ENCODE measurements at regions not wholly inside any gene's neighbourhood (a gene's known extent, or its start where the extent isn't known, plus 50 kb on each side); places are given as distances from the start of the nearest gene placed in this dataset.
A peak's percentile ranks its signal among the peaks of the same experiment; 100 is the strongest.
"Not testable (repeated sequence)": the region's sequence is repeated elsewhere in the genome, so short reads cannot be mapped to it uniquely, and the experiment has no call there.

DNA sequence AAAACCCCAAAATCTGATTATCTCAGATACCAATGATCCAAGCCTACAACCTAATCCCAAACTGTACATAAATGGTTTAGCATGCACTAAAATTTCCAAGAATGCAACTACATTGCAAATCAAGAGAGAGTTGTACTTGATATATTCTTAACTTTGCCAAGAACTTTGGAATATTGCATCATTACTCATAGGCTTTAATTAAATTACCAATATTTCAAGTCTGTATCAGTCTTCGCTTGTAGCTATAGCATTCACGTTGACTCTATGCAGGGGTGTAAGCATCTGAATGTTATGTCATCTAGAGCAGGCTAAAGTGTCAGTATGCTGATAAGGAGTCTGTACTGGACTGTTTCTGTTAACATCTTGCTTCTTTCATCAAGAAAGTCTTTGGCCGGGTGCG lies 56.3 kb downstream of the FOXI3 start:
- no peak for DNase-seq (ENCODE audit: low spot score)

DNA sequence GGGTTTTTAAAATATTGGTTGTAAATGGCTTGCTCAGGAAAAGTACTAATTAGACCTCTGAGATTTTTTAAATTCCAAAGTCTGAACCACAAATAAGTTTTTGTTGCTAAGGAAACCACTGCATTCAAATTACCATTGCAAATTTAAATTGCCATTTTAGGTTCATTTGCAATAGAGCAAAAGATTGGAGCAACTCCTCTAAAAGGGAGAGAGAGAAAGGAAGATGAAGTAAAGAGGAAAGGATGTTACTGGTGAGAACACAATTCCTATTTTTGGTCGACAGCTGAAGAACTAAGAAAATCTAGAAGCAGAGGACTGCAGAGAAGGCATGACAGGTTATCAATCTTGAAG lies 74.9 kb downstream of the FOXI3 start:
- DNase-seq (ENCODE audit: low spot score) = no peak

DNA sequence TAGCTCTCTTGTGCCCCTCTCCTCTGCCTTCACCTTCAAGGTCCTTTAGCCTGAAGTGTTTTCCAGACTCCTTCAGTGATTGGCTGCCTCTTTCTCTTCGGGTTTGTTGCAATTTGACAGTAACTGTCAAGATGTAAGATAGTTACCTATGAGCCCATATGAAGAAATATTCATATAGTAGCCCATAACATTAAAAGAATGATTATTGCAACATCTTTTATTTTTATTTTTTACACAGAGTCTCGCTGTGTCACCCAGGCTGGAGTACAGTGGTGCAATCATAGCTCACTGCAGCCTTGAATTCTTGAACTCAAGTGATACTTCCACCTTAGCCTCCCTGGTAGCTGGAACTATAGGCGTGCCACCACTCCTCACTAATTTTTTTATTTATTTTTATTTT lies 80.5 kb downstream of the FOXI3 start:
- no peak for DNase-seq (ENCODE audit: low spot score)

DNA sequence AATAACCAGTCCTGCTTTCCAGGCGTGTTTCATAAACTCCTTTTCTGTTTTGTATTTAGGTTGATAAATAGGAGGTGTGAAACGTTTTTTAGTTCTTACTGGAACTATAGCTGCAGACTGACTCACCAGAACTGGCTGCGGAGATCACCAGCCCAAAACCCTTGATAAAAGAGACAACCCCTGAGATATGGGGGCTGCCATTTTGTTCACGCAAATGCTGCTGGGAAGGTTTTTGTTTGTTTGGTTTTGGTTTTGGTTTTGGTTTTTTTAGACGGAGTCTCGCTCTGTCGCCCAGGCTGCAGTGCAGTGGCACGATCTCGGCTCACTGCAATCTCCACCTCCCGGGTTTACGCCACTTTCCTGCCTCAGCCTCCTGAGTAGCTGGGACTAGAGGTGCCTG lies 87.1 kb downstream of the FOXI3 start:
- not testable (repeated sequence) for DNase-seq (ENCODE audit: low spot score)

DNA sequence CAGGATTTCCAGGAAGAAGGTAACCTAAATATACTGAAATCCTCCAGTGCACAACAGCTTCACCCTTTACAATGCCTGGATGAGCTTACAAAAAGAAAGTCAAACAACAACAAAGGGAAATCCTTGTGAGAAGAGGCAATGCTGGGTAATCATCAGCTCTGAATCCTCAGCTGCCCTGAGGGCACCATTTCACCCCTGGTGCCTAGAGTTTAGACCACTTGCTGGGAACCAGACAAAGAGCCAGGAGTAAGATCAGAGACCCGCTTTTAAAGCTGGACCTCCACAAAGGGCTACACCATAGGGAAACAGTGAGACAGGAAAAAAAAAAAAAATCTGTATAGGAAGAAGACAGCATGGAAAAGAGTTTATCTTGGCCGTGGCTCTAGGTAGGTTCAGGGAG lies 97.0 kb downstream of the FOXI3 start:
- no peak for DNase-seq (ENCODE audit: low spot score)

DNA sequence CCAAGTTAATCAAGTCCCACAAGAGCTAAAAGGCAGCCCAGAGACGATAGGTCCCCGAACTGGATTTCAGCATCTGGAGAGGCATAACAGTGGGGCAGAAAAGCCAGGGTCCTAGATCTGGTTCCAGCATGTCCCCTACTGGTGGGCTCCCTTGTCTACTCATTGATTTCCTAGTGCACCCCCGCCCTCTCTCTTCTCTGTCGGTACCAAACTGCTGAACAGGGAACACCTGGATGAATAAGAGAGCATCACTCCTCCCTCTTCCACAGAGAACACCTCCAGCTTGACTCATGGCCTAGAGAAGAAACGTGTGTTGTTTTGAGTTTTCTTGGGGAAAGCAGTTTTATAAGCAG lies 101.3 kb downstream of the FOXI3 start:
- no peak for DNase-seq (ENCODE audit: low spot score)

DNA sequence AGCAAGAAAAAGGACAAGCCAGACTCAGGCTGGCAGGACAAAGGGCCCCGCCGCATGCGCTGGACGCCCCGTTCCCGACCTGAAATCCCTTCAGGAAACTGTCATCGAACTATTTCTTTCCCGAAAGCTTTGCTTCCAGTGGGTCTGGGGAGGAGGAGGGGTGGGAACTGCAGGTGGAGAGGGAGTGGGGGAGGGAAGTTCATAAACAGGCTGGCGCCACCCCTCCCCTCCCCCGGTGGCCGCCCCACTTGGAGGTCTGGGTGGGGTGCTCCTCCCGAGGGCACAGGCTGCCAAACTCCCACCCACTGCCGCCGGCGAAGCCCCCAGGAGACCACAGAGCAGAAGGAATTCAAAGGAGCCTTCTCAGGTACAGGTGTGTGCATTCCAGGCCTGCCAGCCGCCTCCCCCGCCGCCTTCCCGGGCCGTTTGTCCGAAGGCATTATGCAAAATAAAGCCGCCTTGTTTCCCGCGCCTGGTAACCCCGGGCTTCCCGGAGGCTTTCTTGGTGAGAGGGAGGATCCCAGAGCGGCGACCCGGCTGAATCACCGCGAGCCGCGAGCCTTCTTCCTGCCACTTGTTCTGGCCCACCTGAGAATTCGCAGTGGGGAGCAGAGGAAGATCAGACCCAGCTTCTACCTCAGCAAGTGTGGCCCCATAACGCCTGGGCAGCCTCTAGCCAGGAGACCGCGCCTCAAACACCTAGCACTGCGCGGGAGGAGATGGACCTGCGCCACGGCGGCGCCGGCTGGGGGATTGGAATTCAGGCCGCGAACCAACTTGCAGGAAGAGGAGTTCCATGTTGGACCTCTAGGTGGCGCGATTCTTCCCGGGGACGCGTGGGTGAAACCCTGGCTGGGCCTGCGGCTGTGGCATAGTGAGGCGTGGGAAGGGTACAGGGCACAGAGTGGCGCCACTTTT lies 101.9 kb downstream of the FOXI3 start:
- peak; percentile 74 for DNase-seq (ENCODE audit: low spot score)

DNA sequence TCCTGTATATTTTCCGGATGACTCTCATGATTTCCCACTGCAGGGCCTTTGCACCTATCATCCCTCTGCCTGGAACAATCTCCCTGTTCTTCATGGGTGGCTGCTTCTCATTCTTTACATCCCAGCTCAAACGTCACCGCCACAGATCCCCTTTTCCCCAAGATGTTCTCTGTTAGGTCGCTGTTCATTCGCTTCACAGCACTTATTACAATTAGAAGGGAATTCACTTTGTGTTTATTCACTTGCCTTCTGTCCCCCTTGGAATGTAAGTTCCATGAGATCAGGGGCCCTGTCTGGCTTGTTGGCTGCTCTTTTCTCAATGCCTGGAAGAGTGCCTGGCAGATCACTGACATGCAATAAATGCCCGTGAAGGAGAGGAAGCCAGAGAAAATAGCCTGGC lies 106.7 kb downstream of the FOXI3 start:
- no peak for DNase-seq (ENCODE audit: low spot score)

DNA sequence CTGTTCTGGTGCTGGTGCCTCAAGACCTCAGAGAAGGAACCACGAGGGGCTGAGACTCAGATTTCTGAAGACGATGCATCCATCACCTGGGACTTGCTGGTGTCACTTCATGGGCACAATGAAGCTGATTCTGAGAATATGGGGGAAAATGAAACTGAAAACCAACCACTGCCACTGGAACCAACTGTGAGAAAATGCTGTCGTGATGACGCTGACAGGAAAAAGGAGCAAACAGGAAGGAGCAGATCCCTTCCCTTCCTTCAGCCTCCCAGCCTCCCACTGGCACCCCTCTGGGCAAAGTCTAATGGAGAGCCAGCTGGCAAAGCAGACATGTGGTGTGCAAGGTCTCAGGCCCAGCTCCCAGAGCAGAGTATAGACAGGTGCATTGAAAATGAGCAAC lies 109.7 kb downstream of the FOXI3 start:
- DNase-seq (ENCODE audit: low spot score) = no peak

DNA sequence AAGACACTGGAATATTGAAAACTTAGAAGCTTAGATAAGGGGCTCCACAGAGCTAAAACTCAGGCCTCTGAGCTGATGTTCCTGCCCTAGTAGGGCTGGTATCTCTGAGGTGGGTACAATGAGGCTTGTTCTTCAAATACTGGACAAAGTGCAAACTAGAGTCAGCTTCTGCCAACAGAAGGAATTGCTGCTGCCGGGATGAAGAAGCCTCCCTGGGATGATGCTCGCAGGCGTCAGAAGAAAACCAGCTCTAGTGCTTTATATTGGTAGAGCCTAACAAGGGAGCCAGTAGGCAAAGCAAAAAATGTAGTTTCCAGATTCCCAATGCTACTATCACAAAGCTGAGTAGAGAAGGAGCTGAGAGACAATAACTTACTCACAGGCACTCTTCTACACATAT lies 118.1 kb downstream of the FOXI3 start:
- DNase-seq (ENCODE audit: low spot score) = no peak

DNA sequence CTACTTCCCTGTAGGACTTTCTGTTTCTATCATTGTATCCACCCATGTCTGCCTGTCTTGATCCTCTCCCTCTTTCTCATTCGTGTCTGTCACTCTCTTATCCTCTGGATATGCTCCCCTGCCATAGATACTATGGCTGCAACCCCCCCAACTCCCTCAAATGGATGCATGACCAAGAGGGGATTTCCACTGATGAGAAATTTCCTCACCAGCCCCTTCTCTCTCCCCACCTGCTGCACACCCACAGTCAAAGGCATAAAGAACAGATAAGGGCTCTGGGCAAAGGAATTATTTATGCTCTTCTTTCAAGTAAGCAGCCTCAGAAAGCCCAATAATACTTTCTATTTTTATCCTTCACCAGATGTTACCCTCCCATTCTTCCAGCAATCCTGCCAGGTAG lies 121.3 kb downstream of the FOXI3 start:
- peak; percentile 32 for DNase-seq (ENCODE audit: low spot score)

DNA sequence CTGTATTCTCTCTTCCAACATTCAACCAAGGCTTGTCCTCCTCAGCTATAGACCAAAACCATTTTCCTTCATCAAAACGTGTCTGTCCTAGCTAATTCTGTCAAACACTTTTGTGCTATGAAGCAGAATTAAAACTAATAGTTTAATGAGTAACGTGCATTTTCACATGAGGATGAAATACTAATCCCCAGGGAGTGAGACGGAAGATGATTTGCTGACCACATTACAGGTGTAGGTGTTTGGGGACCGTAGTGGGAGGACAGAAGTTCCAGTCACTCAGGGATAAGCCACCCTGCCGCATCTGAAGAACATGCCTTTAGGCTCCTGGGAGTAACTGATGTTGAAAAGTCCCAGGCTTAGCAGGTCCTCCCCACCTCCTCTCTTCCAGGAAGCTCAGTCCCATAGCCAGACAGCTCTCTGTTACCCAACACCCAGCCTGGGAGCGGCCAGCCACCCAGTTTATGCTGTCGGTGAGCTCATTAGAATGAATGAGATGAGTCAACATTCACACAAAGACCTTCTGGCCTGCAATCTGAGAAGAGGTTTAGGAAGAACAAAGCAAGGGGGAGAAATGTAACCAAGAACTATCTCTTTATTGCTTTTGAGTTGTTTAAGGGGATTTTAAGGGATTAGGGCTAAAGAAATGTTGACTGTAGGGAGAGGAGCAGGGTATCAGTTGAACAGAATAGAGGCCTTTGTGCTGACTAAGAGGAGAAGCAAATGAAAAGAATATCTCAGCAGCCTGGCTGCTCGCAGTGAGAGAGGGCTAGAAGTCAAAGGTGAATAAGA lies 122.5 kb downstream of the FOXI3 start:
- DNase-seq (ENCODE audit: low spot score) = peak; percentile 90

DNA sequence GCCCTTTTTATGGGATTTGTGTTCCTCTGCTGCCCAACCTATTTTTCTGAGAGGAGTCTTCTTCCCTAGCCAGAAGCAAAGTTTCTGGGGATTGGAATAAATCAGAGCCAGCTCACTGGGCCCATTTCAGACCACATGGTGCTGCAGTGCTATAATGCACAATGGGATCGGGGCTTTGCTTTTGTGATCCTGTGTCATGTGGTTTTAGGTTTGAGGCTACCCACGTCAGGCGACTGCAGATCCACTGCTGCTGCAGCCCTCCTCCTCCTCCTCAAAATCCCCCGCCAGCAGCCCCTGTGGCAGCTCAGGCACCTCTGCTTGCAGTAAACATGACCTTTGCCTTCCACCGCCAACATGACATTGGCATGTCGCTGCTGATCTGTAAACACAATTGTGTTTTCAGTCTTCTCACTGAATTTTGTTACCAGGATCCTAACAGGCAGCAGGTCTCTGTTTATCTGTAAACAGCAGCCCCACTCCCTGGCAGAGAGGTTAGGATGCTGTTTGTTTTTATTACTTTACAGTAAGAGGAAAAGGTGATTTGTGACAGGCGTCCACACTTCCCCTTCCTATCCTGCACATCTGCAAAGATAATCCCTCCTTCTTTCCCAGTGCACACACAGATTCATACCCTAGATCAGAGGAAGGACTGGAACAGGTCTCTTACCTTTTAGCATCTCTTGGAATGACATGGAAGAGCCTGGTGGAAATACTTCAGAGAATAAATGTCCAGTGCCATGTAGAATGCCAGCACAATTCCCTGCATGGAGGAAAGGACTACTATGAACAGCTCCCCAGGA lies 130.8 kb downstream of the FOXI3 start:
- DNase-seq (ENCODE audit: low spot score) = no peak

DNA sequence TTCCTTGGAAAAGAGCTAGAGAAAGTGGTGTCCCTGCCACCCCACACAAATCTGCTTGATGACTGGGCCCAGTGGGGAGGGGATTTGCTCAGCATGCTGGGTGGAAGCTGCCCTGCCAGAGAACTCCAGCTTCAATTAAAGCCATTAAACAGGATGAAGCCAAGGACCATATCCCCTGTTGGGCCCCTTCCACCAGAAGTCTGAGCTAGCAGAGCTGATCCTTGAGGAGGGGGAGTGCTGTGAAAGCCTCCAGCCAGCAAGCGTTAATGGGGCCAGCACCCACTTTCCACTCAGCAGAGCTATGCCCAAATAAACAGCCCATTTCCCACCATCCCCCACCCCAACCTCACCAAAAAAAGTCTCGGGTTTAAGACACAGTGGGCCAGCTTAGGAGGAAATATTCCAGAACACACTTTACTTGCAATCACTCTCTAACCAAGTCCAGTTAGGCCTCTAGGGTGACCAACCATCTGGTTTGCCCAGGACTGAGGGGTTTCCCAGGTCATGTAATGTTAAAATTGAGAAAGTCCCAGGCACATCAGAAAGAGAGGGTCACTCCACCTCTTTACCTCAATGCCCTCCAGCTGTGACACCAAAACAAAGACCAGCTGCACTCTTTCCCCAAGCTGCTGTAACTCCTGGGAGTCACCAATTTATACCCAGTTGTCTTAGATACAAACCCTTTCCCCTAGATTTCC lies 132.3 kb downstream of the FOXI3 start:
- DNase-seq (ENCODE audit: low spot score) = no peak

DNA sequence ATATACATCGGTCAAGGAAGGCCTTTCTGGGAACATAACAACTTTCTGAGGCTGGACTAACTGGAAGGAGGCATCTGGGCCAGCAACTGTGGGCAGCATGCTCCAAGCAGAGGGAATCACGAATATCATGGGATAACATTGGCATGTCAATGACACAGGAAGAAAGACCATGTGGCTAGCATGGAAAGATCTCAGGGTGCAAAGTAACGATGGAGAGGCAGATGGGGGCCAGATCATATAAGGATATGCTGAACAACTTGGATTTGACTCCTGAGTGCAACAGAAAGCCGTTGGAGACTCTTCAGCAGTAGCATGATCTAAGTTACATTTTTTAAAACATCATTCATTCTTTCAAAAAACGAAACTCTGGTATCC lies 133.6 kb downstream of the FOXI3 start:
- DNase-seq (ENCODE audit: low spot score) = no peak

DNA sequence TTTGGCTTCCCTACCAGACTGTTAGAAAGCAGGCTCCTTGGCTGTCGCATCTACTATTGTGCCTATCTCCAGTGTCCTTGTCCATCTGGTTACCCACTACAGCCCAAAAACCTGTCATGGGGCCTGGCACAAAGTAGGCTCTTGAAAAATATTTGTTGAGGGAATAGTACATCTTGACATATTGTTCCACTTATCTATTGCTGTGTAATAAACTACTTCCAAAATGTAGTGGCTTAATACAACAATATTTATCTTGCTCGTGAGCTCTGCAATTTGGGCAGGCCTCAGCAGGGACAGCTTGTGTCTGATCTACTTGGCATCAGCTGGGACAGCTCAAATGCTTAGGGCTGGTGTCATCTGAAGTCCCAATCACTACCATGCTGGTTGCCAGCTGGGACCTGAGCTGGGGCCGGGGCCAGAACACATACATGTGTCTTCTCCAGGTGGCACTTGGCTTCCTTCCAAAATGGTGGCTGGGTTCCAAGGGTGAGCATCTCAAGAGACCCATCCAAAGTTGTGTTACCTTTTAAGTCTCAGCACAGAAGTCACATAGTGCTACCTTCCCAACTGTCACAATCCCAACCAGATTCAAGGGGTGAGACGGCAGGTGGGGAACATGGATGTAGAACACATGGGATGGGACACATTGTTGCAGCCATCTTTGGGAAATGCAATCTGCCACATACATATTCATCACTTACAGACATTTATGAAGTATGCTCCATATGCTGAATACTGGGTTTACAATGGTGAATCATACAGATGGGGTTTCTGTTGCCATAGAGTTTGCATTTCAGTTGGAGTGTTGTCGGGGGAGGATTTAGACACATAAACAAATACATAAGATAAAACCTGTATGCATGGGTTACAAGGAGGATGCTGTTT lies 134.2 kb downstream of the FOXI3 start:
- no peak for DNase-seq (ENCODE audit: low spot score)

DNA sequence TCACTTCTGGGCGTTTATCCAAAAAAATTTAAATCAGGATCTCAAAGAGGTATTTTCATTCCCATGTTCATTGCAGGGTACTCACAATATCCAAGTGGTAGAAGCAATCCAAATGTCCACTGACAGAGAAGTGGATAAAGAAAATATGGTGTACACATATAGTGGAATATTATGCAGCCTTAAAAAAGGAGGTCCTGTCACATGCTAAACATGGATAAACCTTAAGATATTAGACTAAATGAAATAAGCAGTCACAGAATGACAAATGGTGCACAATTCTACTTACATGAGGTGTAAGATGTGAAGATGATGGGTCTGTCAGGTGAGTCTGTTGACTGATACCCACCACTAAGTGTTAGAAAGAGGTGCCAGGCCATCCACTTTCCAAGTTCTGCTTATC lies 140.6 kb downstream of the THNSL2 start:
- DNase-seq (ENCODE audit: low spot score) = no peak

DNA sequence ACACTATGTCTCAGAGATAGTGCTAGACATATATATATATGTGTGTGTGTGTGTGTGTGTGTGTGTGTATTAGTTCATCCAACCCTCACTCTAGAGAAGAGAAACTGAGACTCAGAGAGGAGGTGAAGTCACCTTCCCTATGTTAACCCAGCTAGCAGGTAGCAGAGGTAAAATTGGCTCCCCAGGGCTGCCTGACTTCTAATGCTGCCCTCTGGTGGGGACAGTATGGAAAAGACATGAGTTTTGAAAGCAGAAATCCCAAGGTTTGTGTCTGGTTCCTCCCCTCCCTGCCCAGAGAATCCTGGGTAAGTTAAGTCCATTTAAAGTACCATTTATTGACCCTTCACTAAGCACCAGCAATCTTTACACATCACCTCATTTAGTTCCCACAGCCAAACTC lies 137.7 kb downstream of the THNSL2 start:
- DNase-seq (ENCODE audit: low spot score) = peak; percentile 50

DNA sequence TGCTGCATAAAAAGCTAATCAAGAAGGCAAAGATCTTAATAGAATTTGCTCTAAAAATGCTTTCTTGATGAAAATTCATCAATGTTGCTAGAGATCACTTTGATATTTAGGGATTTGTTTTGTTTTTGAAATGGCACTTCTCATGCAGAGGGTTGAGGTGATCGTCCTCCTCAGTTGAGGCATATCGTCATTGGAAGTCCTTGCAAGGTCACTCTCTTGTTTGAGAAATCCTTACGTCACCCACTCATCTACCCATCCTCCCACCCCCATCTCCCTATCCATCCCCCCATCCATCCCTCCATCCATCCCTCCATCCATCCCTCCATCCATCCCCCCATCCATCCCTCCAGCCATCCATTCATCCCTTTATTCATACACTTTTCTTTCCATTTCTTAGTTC lies 133.7 kb downstream of the THNSL2 start:
- DNase-seq (ENCODE audit: low spot score) = no peak

DNA sequence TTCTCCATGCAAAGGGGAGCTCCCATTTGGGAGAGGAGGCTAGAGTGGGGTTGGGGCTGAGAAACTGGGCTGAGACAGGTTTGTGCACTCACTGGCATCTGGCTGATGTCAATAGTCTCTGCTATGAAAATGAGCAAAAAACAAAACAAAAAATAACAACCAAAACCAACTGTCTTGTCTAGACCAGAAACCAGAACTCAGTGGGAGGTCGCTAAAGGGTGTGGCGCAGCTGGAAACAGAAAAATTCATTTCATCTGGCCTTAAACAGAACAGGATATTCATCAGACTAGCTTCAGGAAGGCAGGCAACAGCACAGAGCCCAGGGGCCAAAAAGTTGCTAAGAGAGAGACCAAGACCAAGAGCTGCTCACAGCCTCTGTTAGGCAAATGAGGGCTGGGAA lies 126.1 kb downstream of the THNSL2 start:
- DNase-seq (ENCODE audit: low spot score) = no peak
